HG03571 (cell line): ENCODE measurements at regions not wholly inside any gene's neighbourhood (a gene's known extent, or its start where the extent isn't known, plus 50 kb on each side); places are given as distances from the start of the nearest gene placed in this dataset.
"Not testable (repeated sequence)": the region's sequence is repeated elsewhere in the genome, so short reads cannot be mapped to it uniquely, and the experiment has no call there.

Experiments used
- ATAC-seq: cut with Tn5 transposase; IDR thresholded peaks from one replicate; pipeline ENCODE4 v1.9.1; 2021; ENCODE audit not compliant: unreplicated experiment

GRCh38 chr5:89315286-89316100 is 432.5 kb upstream of the MEF2C start:
- no peak for ATAC-seq

- ATAC-seq, result peak; percentile 98
Measured at GRCh38 chr5:89313804-89314588, 431.0 kb upstream of the MEF2C start.

- no peak for ATAC-seq
Measured at GRCh38 chr5:89313044-89313443, 430.1 kb upstream of the MEF2C start.

DNA sequence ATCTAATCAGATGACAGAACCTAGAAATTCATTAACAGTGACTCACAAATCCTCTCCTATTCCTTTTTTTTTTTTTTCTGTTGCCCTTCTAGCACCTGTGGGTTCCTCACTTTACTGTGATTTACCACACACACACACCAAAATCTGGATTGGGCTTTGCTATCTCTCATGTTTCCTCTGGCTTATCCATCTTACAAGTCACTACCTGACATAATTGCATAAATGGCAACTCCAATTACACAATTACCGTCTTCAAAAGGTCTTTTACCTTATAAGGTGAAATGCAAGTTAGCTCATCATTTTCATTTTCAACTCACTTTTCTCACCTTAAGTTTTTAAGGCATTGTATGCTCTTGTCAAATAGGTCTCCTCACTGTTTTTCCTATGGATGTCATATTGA is 426.3 kb upstream of the MEF2C start:
- ATAC-seq, result no peak

DNA sequence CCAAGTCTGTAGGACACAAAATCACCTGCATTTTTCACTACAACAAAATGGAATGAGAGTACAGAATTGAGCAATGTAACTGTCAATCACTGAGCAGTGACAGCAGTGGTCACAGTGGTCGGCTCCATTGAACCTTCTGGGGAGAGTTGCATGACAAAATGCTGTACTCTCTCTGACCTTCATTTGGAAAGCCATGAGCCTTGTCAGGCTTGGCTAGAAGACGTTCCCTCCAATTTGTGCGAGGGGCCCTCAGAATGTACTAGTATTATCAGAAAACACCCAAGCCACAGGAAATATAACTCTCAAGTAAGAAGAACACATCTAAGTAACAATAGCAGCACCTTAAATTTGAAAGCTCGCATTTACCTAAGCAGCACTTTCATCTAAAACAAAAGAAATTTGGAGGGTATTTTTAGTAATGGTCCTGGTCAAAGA is 425.6 kb upstream of the MEF2C start:
- peak; percentile 94 for ATAC-seq

DNA sequence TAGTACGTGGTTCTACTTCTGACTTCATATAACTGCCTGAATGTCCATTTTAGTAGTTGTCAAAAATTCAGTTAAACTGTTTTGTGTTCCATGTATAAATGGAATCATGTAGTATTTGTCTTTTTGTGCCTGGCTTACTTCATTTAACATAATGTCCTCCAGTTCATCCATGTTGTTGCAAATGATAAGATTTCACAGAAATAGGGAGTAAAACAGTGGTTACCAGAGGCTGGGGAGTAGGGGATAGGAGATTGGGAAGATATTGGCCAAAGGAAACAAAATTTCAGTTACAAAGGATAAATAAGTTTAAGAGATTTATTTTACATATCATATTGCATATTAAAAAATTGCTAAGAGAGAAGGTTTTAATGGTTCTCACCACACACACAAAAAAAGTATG is 425.0 kb upstream of the MEF2C start:
- no peak for ATAC-seq

GRCh38 chr5:89307141-89307540 is 424.2 kb upstream of the MEF2C start:
- ATAC-seq, result not testable (repeated sequence)

- peak; percentile 49 for ATAC-seq
Measured at GRCh38 chr5:89303033-89303480, 420.1 kb upstream of the MEF2C start.

GRCh38 chr5:89302102-89302891 is 419.3 kb upstream of the MEF2C start:
- ATAC-seq, result no peak

GRCh38 chr5:89301321-89302025 is 418.5 kb upstream of the MEF2C start:
- peak; percentile 61 for ATAC-seq

- no peak for ATAC-seq
Measured at GRCh38 chr5:89300426-89300970, 417.5 kb upstream of the MEF2C start.

DNA sequence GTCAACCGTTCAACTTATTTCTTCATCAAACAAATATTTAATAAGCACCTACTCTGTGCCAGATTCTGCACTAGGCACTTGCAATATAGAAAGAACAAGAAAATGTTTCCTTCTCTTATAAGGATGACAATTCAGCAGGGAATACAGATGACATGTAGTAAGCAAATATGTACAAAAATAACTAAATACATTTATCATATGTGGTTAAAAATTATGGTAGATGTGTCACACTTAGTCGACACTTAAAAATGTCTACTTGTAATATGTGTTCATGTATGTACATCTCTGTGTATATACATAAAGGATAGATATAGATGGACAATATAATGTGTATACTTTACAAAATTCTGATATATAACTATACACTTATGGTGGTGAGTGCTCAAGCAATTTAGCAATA is 417.0 kb upstream of the MEF2C start:
- no peak for ATAC-seq

DNA sequence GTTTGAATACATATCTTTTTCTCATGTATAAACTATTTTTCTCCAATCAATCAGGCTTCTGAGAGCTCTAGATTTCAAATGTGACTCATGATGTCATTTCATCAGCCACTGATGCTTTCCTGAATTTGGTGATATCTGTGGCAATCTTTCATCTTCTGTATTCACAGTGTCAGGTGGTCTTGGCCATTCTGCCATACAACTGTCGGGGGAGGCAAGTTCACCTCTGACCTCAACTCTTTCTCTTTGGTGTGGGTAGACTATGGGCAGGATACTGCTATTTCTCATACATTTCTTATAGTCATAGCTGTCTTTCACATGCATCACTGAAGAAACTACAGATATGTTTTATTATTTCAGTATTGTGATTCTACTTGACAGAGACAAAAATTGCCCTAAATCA is 414.1 kb upstream of the MEF2C start:
- no peak for ATAC-seq

- no peak for ATAC-seq
Measured at GRCh38 chr5:89293810-89294209, 410.8 kb upstream of the MEF2C start.

- ATAC-seq, result no peak
Measured at GRCh38 chr5:89292487-89292886, 409.5 kb upstream of the MEF2C start.

GRCh38 chr5:89289604-89290003 is 406.6 kb upstream of the MEF2C start:
- ATAC-seq, result no peak

GRCh38 chr5:89287964-89288363 is 405.0 kb upstream of the MEF2C start:
- no peak for ATAC-seq

DNA sequence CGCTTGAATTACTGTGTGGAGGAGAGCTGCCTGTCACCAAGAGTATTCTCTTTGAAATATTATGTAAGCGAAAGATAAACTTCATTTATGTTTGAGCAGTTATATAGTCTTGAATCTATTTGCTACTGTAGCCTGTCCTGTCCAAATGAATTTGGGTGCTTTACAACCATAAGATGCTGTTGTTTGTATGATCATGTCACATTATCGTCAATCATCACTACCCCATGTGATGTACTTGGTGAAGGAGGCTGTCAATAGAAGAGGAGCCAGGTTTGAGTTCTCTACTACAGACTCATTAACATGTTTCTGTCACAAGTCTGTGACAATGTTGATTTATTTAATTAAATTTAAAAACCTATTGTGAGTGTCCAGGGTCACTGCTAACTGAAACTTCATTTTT is 403.3 kb upstream of the MEF2C start:
- no peak for ATAC-seq

DNA sequence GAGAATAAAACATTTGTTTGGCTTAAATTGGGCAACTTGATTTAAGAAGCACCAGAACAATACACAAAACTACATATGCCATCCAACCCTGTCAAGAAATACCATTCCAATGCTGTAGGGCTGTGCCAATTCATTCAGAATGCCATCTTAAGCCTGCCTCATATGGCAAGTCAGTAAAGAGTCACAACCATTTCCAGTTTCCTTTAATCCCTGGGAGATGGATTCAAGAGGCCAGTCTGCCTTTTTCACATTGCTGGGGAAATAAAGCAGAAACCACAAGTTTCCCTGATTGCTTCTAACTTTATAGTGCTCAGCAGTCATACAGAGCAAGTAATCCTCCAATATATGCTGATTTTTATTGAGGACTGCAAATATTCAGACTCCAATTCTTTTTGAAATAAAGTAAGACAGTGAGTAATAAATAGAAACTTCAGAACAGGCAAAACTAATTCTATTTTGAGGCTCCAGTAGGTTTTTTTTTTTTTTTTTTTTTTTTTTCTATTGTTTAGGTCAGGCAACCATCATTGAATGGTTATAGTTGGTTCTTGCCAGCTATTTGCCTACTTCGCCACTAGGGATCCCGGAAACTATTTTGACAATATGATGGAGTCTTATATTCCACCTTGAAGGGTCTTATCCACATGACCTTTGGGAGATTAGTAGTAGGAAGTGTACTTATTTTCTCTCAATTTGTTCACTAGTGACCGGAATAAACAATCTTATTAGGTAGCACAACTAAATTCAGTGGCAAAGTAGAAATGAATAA is 400.9 kb upstream of the MEF2C start:
- ATAC-seq, result no peak
